Hematopoietic multipotent progenitor cell treated with erythropoietin and hydrocortisone succinate and interleukin-3 and kit ligand, for 6 days (in vitro differentiated cells): ENCODE measurements at regions not wholly inside any gene's neighbourhood (a gene's known extent, or its start where the extent isn't known, plus 50 kb on each side); places are given as distances from the start of the nearest gene placed in this dataset.
"Not testable (repeated sequence)": the region's sequence is repeated elsewhere in the genome, so short reads cannot be mapped to it uniquely, and the experiment has no call there.

Experiments used
- DNase-seq: peaks from one replicate; pipeline ENCODE4 v3.0.0-alpha.2; 2015

- DNase-seq = no peak
Observed at GRCh38 chr5:166062719-166063118, 2228.7 kb upstream of the WWC1 start.

- DNase-seq = no peak
Observed at GRCh38 chr5:166063261-166063660, 2228.2 kb upstream of the WWC1 start.

GRCh38 chr5:166068547-166069335 is 2222.7 kb upstream of the WWC1 start:
- no peak for DNase-seq

- no peak for DNase-seq
Observed at GRCh38 chr5:166073901-166074581, 2217.4 kb upstream of the WWC1 start.

- no peak for DNase-seq
Observed at GRCh38 chr5:166074582-166075481, 2216.6 kb upstream of the WWC1 start.

- DNase-seq = no peak
Observed at GRCh38 chr5:166083183-166083959, 2208.1 kb upstream of the WWC1 start.

GRCh38 chr5:166086568-166086967 is 2204.9 kb upstream of the WWC1 start:
- DNase-seq = no peak

GRCh38 chr5:166088389-166089039 is 2202.9 kb upstream of the WWC1 start:
- DNase-seq = no peak

GRCh38 chr5:166091931-166092330 is 2199.5 kb upstream of the WWC1 start:
- no peak for DNase-seq

GRCh38 chr5:166093312-166093711 is 2198.1 kb upstream of the WWC1 start:
- DNase-seq = no peak

GRCh38 chr5:166102947-166103346 is 2188.5 kb upstream of the WWC1 start:
- no peak for DNase-seq

GRCh38 chr5:166111021-166111420 is 2180.4 kb upstream of the WWC1 start:
- DNase-seq = no peak

- no peak for DNase-seq
Observed at GRCh38 chr5:166117072-166118066, 2174.1 kb upstream of the WWC1 start.

GRCh38 chr5:166119506-166119905 is 2171.9 kb upstream of the WWC1 start:
- DNase-seq = no peak

GRCh38 chr5:166123717-166124116 is 2167.7 kb upstream of the WWC1 start:
- no peak for DNase-seq

GRCh38 chr5:166127766-166128570 is 2163.5 kb upstream of the WWC1 start:
- no peak for DNase-seq

GRCh38 chr5:166145107-166145506 is 2146.3 kb upstream of the WWC1 start:
- DNase-seq = not testable (repeated sequence)

- DNase-seq = no peak
Observed at GRCh38 chr5:166163996-166164610, 2127.3 kb upstream of the WWC1 start.

GRCh38 chr5:166165596-166165995 is 2125.8 kb upstream of the WWC1 start:
- peak; percentile 13 for DNase-seq
